ENCODE measurements at regions not wholly inside any gene's neighbourhood (a gene's known extent, or its start where the extent isn't known, plus 50 kb on each side); places are given as distances from the start of the nearest gene placed in this dataset.

GRCh38 chr10:123521076-123521475, 145.1 kb upstream of the GPR26 start:
- TF ChIP-seq CTCF (IDR thresholded peaks at IDR 0.05) (no peak), POLR2A (IDR thresholded peaks at IDR 0.05) (no peak)

Data from lower leg skin (tissue), 3 donors.